Ishikawa (cell line): ENCODE measurements at regions not wholly inside any gene's neighbourhood (a gene's known extent, or its start where the extent isn't known, plus 50 kb on each side); places are given as distances from the start of the nearest gene placed in this dataset.

ENCODE experiments used
- CEBPB ChIP-seq: IDR thresholded peaks from 2 replicates; pipeline ENCODE4 v1.6.1; 2012
- CREB1 ChIP-seq: IDR thresholded peaks from 2 replicates; pipeline ENCODE4 v1.6.1; 2012; ENCODE audit warnings: low read depth
- EGR1 ChIP-seq: IDR thresholded peaks from 2 replicates; pipeline ENCODE4 v1.6.1; 2012
- EP300 ChIP-seq: IDR thresholded peaks from 2 replicates; pipeline ENCODE4 v1.6.1; 2012; ENCODE audit warnings: borderline replicate concordance
- FOXM1 ChIP-seq: IDR thresholded peaks from 2 replicates; pipeline ENCODE4 v1.6.1; 2012; ENCODE audit warnings: low read depth, borderline replicate concordance
- MAX ChIP-seq: IDR thresholded peaks from 2 replicates; pipeline ENCODE4 v1.6.1; 2012
- NFIC ChIP-seq: IDR thresholded peaks from 2 replicates; pipeline ENCODE4 v1.6.1; 2012
- RAD21 ChIP-seq: IDR thresholded peaks from 2 replicates; pipeline ENCODE4 v1.6.1; 2012; ENCODE audit warnings: low read depth
- REST ChIP-seq: IDR thresholded peaks from 2 replicates; pipeline ENCODE4 v1.6.1; 2012; ENCODE audit warnings: low read depth, mild to moderate bottlenecking
- TAF1 ChIP-seq: IDR thresholded peaks from 2 replicates; pipeline ENCODE4 v1.6.1; 2012; ENCODE audit warnings: low read depth, mild to moderate bottlenecking
- TCF12 ChIP-seq: IDR thresholded peaks from 2 replicates; pipeline ENCODE4 v1.6.1; 2012; ENCODE audit warnings: low read depth
- TEAD4 ChIP-seq: IDR thresholded peaks from 2 replicates; pipeline ENCODE4 v1.6.1; 2012
- USF1 ChIP-seq: IDR thresholded peaks from 2 replicates; pipeline ENCODE4 v1.6.1; 2012
- YY1 ChIP-seq: IDR thresholded peaks from 2 replicates; pipeline ENCODE4 v1.6.1; 2012; ENCODE audit warnings: low read depth
- ZBTB7A ChIP-seq: IDR thresholded peaks from 2 replicates; pipeline ENCODE4 v1.6.1; 2012; ENCODE audit warnings: low read depth

- no peak for TF ChIP-seq CEBPB
- no peak for TF ChIP-seq TCF12
- no peak for TF ChIP-seq EGR1
Measured at GRCh38 chrX:52261125-52261462, 76.4 kb downstream of the MAGED4 start.

DNA sequence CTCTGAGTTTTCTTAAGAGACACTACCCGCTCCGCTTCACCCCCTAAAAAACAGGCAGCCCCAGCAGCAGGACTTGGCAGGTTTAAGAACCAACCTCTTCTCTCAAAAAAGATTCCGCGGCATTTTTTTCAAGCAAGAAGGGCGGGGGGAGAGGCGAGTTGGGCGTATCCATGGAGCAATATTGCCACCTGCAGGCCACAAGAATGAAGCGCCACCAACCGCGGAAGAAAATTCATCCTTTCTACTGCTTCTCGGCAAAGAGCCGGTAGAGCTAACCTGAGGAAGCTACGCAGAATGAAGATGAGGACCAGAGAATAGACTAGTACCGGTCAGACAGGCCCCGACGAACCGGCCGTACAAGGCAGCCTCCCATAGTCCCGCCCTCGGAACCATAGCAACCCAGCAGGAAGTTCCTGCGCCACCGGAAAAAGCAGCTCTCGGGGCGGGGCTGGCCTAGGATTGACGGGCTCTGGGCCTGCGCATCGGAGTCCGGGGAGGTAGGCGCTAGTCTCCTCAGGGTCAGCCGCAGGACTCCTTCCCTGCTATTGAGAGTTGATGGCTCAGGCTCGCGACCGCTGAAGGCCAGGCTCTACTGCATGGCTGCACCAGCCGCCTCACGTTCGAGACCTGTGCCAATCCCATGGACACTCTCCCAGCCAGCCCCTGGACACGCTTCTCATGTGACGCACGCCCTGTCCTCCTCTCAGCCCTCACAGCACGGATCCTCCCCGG is 76.9 kb downstream of the MAGED4 start:
- TF ChIP-seq TCF12 (no peak), RAD21 (peak; percentile 77)

DNA sequence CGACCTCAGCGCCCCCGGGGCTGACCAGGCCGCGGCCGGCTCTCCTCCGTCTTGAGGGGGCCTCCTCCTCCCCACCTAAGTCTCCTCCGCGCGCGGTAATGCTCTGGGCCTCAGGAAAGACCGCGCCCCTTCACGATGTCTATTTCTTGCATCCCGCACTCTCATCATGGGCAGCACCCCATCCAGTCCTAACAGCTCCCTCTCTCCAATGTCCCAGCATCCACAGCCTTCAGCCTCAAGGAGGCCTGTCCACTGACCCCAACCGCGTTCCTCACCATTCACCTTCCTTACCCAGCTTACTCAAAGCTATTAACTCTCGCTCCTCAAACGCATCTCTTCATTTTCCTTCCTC is 77.5 kb downstream of the MAGED4 start:
- TF ChIP-seq TAF1 (no peak), YY1 (no peak), NFIC (no peak), REST (no peak)

DNA sequence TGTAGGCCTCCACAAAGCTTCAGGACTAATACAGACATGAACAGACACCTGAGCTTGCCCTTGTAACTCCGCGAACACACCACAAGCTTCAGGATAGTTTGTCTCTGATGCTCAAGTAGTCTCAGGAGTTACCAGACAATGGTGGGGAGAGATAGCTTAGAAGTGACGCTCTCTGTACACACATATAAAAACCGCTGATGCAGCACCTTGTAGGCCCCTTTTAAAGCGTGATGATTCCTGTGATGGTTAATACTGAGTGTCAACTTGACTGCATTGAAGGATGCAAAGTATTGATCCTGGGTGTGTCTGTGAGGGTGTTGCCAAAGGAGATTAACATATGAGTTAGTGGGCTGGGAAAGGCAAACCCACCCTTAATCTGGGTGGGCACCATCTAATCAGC is 78.7 kb downstream of the MAGED4 start:
- no peak for TF ChIP-seq FOXM1
- TF ChIP-seq TAF1 = no peak
- no peak for TF ChIP-seq ZBTB7A
- no peak for TF ChIP-seq RAD21
- TF ChIP-seq EP300 = no peak

DNA sequence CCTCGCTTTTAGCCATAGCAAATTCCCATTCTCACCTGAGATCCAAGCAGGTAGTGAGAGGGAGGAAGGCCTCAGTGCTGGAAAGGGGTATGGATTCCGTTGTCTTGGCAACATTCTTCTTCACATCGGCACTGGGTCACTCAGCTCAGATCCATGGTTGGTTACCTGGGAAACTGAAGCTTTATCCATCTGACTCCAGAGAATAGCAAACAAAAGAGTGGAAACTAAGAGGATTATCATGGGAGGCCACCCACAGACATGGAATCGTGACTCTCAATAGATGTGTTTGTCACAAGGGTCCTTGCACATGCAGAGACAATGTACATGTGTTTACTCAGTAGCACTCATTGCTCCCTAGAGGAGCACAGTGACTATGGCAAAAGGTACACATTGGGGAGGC is 81.0 kb downstream of the MAGED4 start:
- TF ChIP-seq CEBPB = no peak

- TF ChIP-seq FOXM1 (no peak), REST (no peak), NFIC (no peak), YY1 (no peak), ZBTB7A (no peak), EGR1 (no peak), CREB1 (no peak), TEAD4 (no peak)
Measured at GRCh38 chrX:52270453-52271116, 85.9 kb downstream of the MAGED4 start.

DNA sequence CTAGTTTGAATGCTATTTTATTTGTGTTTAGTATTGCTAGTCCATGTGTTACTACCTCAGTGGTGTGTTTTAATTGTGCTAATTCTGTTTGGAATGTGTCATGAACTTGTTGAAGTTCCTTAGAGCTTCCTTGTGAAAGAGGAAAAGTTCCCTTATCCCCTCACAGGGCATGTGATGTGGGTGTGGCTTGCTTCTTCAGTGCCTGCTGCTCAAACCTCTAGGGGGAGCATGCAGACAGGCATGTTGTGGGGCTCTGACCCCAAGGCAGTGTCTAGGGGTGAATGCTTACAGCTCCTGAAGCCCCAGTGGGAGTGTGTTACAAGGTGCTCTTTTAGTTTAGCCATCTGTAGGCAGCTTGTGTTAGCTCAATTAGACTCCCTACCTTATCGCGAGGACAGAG is 86.5 kb downstream of the MAGED4 start:
- TF ChIP-seq RAD21 (peak; percentile 18; the same call in 1 of the 2 replicates), TCF12 (no peak), NFIC (no peak)

DNA sequence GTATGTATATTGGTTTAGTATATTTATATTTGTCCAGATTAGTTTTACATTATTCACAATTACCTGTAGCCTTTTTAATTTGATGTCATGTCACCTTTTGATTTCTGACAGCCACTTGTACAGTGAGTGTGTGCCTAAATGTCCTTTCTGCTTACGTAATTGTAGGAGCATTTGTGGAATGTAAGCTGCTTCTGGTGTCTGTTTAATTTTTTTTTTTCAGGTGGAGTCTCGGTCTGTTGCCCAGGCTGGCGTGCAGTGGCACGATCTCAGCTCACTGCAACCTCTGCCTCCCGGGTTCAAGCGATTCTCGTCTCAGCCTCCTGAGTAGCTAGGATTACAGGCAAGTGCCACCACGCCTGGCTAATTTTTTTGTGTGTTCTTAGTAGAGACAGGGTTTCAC is 91.2 kb upstream of the XAGE2 start:
- TF ChIP-seq ZBTB7A (no peak), TEAD4 (peak; percentile 70)

GRCh38 chrX:52280812-52281211 is 88.0 kb upstream of the XAGE2 start:
- TF ChIP-seq USF1 (no peak), MAX (no peak), EP300 (no peak), TCF12 (no peak), ZBTB7A (no peak)
